HUDEP-2 (cell line): ENCODE measurements at regions not wholly inside any gene's neighbourhood (a gene's known extent, or its start where the extent isn't known, plus 50 kb on each side); places are given as distances from the start of the nearest gene placed in this dataset.
A peak's percentile ranks its signal among the peaks of the same experiment; 100 is the strongest.

Source experiments
- DNase-seq, 76 experiments: peaks; one replicate each; lab custom pipeline; 2025; ENCODE audit not compliant: unreplicated experiment in 76 of 76; lab: John Stamatoyannopoulos, UW

DNA sequence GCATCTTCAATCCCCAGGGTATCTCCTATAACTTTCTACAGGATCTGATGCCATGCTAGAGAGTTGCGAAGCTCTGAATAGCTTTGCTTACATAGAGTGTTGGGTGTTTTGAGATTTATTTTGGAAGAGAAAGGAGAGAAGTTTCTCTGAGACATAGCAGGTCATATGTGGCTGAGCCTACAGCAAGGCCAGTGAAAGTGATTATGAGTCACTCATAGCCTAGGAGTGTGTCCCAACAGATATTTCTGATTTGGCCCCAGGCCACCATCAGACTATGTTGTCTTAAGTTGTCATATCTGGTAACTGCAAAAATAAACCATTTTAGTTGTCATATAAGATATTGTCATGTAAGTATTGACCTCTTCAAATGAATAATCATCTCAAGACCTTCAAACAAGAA is 132.0 kb upstream of the RAI14 start:
- peak in 2 of 76 experiments; percentile 1 to 23 for DNase-seq

DNA sequence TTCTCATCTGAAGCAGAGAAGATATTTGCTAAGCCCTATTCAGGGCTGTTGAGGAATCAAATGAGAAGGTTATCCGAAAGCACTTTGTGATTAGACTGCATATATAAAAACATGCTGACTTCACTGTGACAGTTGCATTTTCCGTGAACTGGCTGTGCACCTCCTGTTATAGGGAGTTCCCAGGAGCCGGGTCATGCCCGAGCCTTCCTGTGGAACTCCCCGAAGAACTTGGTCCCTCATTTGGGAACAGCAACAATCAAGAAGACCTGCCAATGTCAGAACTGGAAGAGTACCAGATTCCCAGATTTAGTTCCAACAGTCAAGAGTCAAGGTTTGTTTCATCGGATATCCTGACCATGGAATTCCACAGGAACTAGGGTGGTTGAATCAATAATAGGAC is 130.4 kb upstream of the RAI14 start:
- no peak for DNase-seq

DNA sequence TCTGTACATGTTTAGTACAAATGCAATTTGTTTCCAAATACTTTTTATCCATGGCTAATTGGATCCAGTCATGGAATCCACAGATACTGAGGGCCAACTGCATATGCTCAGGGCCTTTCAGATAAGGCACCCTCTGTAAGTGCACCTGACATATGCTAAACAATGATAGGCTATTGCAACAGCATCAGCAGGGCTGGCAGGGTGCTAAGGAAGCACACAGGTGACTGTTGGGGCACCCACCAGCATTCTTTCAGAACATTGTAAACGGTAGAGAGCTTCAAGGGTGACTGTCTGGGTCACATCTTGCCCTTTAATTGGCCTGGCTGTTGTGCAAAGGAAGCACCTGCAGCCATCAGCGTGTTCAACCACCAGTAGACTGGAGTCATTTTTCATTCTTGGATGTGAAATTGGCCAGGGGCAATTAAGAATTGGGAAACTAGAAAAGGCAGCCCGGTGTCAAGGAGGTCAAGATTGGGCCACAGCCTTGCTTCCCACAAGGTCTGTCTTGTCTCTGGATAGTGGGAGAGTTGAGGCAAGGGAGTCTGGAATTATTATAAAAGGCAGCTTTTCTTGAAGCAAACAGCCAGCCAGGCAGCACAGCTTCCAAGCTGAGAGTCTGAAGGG is 129.3 kb upstream of the RAI14 start:
- no peak for DNase-seq

DNA sequence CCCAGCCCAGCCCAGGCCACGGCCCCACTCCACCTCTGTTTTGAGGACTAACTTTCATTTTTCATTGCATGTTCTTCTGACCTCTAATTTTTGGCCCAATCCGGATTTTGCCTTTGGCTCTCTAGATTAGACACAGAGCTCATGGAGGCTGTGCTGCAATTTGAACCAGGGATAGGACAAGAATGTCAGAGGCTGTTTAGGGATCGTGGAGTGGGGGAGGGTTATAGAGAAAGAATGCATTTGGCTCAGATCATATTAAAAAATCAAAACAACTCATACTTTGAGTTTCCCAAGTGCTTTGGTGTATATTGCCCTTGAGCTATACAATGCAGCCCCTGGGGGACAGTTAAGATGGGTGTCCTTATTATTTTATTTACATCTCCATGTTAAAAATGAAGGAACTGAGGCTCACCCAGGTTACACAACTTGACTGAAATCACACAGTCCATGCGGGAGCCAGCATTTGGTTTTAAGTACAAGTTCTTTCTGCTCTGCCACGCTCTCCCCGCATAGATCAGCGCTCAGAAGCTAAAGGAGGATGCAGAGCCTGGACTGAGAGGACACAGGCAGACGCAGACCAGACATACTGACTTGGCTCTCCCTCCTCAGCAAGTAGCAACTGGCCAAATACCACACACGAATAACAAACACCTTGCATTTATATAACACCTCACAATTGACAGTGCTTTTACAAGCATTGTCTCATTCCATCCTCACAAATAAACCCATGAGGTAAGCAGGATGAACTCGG is 126.4 kb upstream of the RAI14 start:
- no peak for DNase-seq

DNA sequence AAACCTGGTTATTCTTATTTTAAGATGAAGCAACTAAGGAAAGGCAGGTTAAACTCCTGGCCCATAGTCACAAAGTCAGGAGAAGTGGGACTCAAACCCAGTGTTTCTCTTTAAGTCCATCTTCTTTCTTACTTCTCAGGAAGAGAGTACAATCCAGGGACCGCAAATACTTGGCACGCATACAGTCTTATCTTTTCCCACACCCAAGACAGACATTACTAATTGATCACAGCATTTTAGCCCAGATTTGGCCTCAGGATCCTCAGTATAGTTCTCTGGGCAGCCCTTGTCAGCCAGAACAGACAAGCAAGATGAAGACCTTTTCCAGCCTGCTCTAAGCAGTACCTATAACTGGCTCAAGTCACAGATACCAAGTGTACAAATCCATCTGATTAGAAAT is 125.5 kb upstream of the RAI14 start:
- peak in 1 of 76 experiments; percentile 6 for DNase-seq

DNA sequence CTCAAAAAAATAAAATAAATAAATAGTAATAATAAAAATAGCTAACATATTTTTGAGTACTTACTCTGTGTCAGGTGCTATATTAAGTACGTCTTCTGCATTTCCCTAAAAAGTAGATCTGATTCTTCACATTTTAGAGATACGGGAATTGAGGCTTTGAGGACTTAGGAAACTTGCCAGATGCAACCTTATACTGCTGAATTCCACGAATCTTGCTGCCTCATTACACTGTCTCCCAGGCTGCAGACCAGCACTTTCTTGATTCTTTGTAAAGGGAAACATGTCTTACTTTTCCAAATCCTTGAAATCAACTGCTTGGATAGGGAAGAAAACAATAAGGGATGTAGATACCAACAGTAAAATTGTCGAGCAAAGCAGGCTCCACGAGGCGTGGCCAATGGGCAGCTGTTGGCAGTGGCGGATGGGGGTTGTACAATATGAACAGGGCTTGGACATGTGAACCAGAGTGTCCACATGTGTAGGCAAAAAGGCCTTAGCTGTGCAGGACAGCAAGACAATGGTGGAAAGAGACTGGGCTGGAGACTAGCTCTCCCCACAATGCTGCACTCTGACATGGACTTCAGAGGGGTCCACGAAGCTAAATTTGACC is 124.3 kb upstream of the RAI14 start:
- DNase-seq: no peak

DNA sequence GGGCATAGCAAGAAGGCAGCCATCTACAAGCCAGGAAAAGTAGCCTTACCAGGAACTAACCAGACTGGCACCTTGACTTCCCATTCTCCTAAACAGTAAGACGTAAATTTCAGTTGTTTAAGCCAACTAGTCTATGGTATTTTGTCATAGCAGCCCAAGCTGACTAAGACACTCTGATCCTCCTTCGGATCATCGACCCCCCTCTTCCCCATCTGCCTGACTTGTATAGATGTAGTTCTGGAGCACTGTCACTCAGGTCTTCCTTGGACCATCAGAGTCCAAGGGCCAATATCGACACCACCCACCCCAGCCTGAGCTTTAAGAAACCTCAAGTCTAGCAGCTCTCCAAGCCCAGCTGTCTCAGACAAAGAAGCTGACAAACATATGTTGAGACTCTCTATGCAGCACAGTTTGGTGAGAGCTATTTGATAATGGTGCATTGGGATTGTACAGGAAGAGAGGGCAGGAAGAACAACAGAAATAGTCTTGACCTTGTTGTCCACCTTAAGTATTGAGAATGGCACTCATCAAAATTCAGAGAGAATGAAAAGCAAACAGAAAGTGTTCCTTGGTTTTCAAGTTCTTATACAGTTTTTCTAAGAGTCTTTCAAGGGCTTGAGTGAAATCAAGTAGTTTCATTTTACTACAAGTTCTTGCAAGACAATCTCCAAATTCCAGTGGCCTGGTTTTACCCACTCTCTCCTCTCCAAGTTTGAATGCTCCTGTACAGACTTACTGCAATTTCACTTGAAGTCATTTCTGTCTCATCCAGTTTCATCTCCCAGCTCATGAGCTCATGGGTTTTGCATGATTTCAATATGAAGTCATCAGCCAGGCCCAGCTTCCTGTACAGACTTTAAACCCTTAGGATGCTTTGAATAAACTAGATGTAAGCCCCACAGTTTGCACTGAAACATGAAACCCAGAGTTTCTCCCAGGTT is 122.3 kb upstream of the RAI14 start:
- no peak for DNase-seq

DNA sequence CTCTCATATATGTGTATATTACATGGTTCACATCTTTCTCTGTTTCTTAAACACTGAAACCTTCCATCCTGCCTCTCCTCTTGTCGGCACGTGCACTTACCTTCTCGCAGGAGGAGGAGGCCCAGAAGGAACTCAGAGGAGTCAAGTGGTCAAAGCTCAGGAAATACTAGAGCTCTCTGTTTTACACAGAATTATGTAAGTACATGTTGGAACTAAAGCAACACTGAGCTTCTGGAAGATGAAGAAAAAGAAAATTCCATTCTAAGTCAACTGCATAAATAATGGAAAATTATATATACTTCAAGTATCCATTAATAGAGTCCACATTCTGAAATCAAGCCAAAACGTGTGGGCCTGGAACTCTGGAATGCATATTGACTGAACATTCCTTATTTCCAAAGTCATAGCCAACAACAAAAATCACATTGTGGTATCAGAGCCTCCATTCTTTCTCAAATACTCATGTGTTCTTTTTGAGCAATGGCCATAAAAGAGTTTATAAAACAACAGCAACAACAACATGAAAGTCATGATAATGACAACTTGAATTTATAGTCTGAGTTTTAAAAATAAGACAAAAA is 121.5 kb upstream of the RAI14 start:
- DNase-seq: no peak

DNA sequence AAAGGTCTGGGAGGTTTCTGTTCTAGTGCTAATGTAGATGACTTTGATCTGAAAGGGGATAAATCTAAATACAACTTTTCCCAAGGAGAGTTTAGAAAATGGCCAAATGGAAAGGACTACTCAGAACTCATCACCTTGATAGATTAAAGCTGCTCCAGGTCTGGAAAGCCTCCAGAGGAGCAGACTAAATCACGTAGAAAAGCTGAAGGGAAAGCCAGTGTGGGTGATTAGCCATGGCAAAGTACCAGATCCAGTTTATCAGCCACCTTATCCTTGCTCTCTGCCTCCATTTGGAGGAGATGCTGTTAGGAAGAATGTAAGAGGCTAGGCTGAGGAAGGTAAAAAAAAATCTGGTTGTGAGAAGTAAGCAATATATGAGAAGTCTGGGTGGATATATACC is 120.7 kb upstream of the RAI14 start:
- DNase-seq: no peak

DNA sequence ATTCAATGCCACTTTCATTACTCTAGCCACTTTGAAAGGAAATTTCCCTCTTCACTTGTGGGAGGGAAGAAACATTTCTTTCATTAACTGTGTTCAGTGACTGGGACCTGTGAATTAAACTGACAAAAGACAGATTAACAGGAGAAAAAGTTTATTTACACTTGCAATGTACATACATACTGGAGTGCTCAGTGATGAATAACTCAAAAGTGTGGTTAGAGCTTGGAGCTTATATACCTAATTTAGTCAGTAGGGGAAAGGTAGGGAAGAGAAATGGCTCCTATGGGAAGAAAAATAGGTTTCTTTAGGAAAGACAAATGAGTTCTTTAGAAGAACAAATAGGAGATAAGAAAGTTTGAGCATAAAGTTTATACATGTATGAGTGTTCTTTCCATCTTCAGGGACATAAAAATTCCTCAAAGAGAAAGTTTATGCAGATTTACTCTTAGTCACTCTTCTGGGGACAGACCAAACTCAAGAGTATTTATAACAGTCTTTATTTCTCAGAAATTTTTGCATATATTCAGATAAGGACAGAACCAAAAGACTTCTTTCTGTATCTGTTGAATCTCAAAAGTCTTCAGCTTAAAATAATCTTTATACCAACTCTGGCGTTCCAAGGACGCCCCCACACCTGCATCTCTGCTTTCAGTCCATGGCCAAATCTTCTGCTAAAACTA is 120.0 kb upstream of the RAI14 start:
- no peak for DNase-seq

DNA sequence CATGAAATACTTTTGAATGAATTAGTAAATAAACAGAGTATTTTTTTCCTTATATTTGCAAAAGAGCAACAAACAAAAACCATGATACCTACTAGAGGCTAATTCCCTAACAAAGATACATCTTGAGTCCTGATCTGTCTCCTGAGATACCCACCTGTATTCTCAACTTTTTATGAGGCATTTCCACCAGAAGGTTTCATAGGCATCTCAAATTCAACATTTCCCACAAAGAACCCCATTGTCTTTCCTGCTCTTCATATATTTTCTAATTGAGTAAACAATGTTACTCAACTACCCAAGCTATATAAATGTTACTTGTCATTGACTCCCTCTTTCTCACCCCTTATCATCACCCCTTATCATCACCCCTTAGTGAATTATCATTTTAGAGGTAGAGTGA is 119.4 kb upstream of the RAI14 start:
- no peak for DNase-seq

DNA sequence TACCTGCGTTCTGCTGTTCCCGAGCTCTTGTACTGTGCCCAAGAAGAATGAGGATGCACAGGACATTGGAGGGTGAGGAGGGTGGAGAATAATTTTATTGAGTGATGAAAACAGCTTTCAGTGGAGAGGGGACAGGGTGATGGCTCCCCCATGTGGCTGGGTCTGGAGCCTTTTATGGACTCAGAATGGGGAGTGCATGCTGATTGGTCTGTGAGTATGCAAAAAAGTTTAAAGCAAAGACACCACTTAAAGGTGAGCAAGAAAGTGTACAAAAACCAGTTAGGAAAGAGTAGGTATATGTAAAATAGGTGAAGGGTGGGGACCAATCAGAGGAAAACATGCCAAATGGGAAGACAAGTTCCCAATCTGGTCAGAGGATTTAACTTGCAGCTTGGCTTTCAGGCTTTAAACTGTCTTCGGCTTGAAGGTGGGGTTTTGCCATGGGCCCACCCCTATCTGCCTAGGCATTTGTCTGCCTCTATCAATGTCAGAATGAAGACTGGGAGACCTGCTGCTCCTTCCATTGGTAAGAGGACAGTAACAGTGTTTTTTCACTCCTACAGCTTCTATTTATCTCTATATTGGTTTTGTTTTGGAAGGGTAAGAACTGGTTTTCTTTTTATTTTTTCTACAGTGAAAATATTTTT is 118.0 kb upstream of the RAI14 start:
- DNase-seq: peak in 14 of 76 experiments; percentile 0 to 45 (median 6)

DNA sequence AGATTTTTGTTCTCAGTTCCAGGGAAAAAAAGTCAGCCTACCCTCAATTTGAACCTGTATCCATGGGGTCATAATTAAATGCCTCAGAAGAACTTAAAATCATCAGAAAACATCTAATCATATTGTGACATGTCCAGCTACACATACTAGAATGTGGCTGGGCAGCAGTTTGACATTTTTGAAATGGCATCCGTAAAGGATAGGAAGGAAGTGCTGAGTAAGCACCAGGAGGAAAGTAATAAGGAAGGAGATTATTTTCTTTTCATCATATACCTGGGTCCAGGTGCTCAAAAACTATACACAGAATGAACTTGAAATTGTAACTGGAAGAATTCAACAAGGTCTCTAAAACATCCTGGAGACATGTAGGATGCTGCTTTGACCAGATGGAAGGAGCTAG is 116.9 kb upstream of the RAI14 start:
- DNase-seq: no peak

DNA sequence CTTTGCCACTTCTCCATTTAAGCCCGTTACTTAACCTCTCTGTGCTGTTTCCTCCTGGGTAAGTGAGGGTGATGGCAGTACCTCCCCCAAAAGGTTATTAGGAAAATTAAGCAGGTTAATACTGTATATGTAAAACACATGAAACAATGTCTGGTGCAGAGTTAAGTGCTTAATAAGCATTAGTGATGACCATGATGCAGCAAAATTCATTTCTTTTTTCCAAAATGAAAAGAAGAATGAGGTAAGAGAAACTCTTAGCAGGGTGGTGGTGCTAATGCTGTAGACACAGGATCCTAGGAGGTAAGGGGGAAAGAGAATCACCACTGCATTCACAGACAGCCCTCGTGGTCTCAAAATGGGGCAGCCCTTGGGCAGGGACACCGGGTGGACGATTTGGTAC is 115.1 kb upstream of the RAI14 start:
- no peak for DNase-seq

DNA sequence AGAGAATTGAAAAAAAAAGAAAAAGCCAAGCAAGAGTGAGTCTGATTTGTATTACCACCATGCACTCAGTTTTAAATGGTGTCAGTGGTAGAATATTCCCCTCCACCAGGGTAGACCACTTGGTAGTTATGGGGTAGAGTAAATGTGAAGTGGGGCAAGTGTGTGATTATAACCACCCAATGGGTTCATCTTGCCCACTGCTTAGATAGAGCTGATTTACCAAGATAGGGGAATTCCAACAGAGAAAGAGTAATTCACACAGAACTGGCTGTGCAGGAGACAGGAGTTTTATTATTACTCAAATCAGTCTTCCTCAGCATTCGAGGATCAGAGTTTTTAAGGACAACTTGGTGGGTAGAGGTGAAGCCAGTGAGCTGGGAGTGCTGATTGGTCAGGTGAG is 113.3 kb upstream of the RAI14 start:
- no peak for DNase-seq

DNA sequence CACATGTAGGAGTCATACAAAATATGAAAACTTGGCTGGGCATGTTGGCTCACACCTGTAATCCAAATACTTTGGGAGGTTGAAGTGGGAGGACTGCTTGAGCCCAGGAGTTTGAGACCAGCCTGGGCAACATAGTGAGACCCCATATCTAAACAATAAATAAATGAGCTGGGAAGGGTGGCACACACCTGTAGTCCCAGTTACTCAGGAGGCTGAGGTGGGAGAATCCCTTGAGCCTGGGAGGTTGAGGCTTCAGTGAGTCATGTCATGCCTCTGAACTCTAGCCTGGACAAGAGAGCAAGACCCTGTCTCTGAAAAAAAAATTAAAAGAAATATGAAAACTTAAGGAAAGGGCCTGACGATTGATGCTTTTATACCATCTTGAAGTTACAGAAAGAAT is 112.4 kb upstream of the RAI14 start:
- DNase-seq: no peak

DNA sequence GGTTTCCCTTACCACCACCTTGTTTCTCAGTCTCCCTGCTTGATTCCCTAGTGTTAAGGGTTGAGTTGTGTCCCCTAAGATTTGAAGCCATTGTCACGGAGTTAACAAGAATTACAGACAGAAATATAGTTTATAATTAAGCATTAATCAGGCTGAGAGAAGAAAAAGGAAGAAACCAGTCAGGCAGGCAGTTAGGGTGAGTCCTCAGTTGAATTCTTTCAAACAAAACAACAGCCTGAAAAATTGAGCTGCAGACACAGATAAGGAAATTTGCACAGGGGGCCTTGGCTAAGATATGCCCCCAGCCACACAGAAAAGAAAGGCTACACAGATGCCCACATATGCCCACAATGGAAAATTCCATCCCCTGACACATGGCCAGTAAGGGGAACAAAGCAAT is 111.7 kb upstream of the RAI14 start:
- DNase-seq: no peak

DNA sequence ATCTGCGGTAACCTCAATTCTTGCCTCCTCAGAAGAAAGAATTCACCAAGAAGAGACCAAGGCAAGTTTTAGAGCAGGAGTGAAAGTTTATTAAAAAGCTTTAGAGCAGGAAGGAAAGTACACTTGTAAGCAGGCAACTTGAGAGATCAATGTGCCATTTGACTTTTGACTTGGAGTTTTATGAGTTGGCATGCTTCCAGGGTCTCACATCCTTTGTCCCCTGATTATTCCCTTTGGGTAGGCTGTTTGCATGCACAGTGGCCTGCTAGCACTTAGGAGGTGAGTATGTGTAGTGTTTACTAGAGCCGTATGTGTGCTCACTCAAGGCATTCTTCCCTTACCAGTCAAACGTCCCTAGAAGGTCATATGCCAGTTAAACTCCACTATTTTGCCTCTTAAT is 111.0 kb upstream of the RAI14 start:
- DNase-seq: no peak

DNA sequence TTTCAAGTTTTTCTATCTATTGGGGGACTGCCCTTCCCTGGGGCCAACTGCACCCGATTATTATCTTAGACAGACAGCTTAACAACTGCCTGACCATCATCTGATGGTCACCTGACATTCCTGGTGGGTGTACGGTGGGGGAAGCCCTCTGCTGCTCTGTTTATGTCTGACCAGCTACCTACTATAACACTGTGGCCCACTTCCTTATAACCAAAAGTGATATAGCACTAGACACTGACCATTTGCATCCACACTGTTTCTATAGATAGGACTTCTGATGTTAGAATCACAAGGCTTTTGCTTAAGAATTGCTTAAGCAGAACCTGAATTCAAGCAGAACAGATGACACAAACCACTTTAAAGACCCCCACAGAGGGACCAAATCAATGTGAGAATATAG is 110.5 kb upstream of the RAI14 start:
- no peak for DNase-seq
